Type B pancreatic cell (in vitro differentiated cells): ENCODE measurements at regions not wholly inside any gene's neighbourhood (a gene's known extent, or its start where the extent isn't known, plus 50 kb on each side); places are given as distances from the start of the nearest gene placed in this dataset.

ENCODE experiments used
- DNase-seq: peaks from one replicate; pipeline ENCODE4 v3.0.0; 2021; ENCODE audit warnings: mixed read lengths; ENCODE audit not compliant: unreplicated experiment; ENCODE audit errors: extremely low spot score
- H3K27ac Mint-ChIP-seq: 2 replicates; pipeline ENCODE4 v1.8.0; 2021; ENCODE audit warnings: mild to moderate bottlenecking, mixed read lengths
- H3K27me3 Mint-ChIP-seq: 2 replicates; pipeline ENCODE4 v1.8.0; 2021; ENCODE audit warnings: mixed read lengths
- H3K36me3 Mint-ChIP-seq: 2 replicates; pipeline ENCODE4 v1.8.0; 2021; ENCODE audit warnings: mixed read lengths
- H3K4me1 Mint-ChIP-seq: one replicate; pipeline ENCODE4 v1.8.0; 2021; ENCODE audit warnings: mixed read lengths; ENCODE audit not compliant: unreplicated experiment
- H3K4me3 Mint-ChIP-seq: 2 replicates; pipeline ENCODE4 v1.8.0; 2021; ENCODE audit warnings: mild to moderate bottlenecking, mixed read lengths
- H3K9me3 Mint-ChIP-seq: 2 replicates; pipeline ENCODE4 v1.8.0; 2021; ENCODE audit warnings: mixed read lengths
- CTCF ChIP-seq: fragments of 200-600 bp; sonication (generic); conservative IDR thresholded peaks from 2 replicates; pipeline ENCODE4 v1.5.0; 2021; ENCODE audit warnings: antibody characterized with exemption, mild to moderate bottlenecking

GRCh38 chr13:72132075-72132474 lies 265.1 kb upstream of the DACH1 start:
- H3K4me1 Mint-ChIP-seq: no peaks in the 10 kb centered on the region
- no peaks in the 10 kb centered on the region for H3K27me3 Mint-ChIP-seq
- no peaks in the 10 kb centered on the region for H3K9me3 Mint-ChIP-seq
- TF ChIP-seq CTCF: no peak
- DNase-seq: no peak
- no peaks in the 10 kb centered on the region for H3K36me3 Mint-ChIP-seq
- H3K4me3 Mint-ChIP-seq: no peak overlapping the region
- H3K27ac Mint-ChIP-seq: no peak overlapping the region

DNA sequence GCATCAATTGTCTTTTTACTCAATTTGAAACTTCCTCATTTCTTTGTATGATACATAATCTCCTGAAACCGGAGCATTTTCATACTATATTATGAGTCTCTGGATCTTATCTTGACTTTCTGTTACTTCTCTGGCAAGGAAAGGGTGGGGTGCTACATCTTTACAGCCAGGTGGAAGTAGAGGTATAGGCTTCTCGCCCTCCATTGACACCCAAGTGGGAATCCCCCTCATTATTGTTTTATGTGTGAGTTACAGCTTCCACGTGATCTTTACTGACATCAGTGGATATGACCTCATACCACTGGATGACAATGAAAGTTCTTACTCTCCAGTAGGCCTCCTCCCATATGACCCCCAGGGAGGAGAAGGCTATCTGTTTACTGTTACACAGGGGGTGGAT lies 262.1 kb upstream of the DACH1 start:
- Mint-ChIP-seq H3K4me1 (no peaks in the 10 kb centered on the region), H3K27ac (no peak overlapping the region), H3K4me3 (no peak overlapping the region)

DNA sequence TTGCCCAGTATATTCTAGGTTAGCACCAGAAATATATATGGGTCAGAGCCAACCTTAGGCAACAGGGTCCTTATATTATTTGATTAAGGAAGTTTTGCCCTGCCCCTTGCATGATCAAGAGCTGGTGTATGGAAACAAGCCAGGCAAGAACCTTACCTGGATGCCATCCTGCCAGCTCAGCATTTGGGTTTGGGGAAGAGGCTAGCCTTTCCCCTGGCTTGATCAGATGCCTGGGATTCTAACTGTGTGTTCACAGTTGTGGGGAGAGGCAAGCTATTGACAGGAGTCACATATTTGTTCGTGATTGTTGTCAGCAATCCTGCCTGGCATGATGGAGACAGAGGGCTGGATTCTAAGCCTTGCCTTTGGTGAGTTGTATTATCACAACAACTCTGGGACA lies 260.0 kb upstream of the DACH1 start:
- Mint-ChIP-seq H3K4me1 (no peaks in the 10 kb centered on the region), H3K27me3 (no peaks in the 10 kb centered on the region), H3K27ac (no peak overlapping the region), H3K9me3 (no peaks in the 10 kb centered on the region), H3K4me3 (no peak overlapping the region), H3K36me3 (no peaks in the 10 kb centered on the region)
- TF ChIP-seq CTCF: no peak
- DNase-seq: no peak

More for the DNA sequence above, 262.1 kb upstream of the DACH1 start:
- no peaks in the 10 kb centered on the region for H3K36me3 Mint-ChIP-seq
- no peaks in the 10 kb centered on the region for H3K27me3 Mint-ChIP-seq
- TF ChIP-seq CTCF: no peak
- H3K9me3 Mint-ChIP-seq: no peaks in the 10 kb centered on the region
- DNase-seq: no peak

GRCh38 chr13:72126424-72126823 lies 259.4 kb upstream of the DACH1 start:
- Mint-ChIP-seq H3K27me3 (no peaks in the 10 kb centered on the region), H3K4me3 (no peak overlapping the region), H3K4me1 (no peaks in the 10 kb centered on the region), H3K9me3 (no peaks in the 10 kb centered on the region), H3K27ac (no peak overlapping the region), H3K36me3 (no peaks in the 10 kb centered on the region)
- DNase-seq: no peak
- no peak for TF ChIP-seq CTCF

DNA sequence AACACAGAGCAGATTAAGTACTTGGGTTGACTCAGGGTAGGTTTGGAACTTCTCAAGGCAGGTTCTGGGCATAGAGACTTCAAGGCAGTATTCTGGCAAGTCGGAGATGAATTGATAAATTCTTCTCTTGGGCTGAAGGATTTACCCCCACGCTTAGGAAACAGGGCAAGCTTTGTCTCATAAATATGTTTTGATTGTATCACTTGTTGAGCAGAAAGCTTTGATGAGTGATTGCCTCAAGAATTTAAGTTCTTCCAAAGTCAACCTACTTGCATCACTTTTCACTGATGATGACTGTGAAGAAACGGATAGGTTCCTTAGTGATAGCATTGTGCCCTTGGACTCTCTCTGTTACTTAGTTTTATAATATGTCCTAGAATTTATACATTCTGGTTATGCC lies 258.6 kb upstream of the DACH1 start:
- Mint-ChIP-seq H3K4me3 (no peak overlapping the region), H3K27me3 (no peaks in the 10 kb centered on the region), H3K36me3 (no peaks in the 10 kb centered on the region), H3K27ac (no peak overlapping the region), H3K4me1 (no peaks in the 10 kb centered on the region), H3K9me3 (no peaks in the 10 kb centered on the region)
- no peak for TF ChIP-seq CTCF
- DNase-seq: no peak

DNA sequence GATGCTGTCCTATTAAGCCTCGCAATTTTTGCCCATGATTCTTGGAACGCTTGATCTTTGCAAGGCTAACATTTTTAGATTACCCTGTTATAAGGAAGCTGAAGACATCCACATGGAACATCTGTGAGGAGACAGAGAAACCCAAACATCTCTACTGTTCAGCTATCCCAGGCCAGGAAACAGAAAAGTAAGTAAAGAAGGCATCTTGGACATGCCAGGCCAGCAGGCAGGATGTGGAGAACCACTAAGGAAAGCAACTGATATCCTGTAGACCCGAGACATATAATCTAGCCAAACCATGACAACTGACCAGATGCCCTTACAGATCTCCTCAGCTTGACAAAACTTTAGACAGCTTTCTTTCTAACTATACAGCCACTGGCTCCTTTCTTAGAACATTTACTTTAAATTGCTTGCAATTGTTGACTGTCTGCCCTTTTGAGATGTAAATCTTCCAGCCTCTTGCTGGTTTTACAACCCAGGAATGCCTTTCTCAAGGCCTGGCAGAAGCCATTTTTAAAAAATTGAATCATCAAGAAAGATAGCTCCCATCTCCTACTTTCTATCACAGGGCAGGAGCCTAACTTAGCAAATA lies 255.8 kb upstream of the DACH1 start:
- H3K4me3 Mint-ChIP-seq: no peak overlapping the region
- no peak overlapping the region for H3K27ac Mint-ChIP-seq

More for the DNA sequence above, 255.8 kb upstream of the DACH1 start:
- Mint-ChIP-seq H3K27me3 (no peaks in the 10 kb centered on the region), H3K36me3 (no peaks in the 10 kb centered on the region), H3K4me1 (no peaks in the 10 kb centered on the region), H3K9me3 (no peaks in the 10 kb centered on the region)
- no peak for DNase-seq
- TF ChIP-seq CTCF: no peak
